Cardiac fibroblast (primary cell): ENCODE measurements at regions not wholly inside any gene's neighbourhood (a gene's known extent, or its start where the extent isn't known, plus 50 kb on each side); places are given as distances from the start of the nearest gene placed in this dataset.

ENCODE experiments used
- DNase-seq, 2 donors: peaks; one replicate each; pipeline versions ENCODE4 v3.0.0 to v3.0.0-alpha.2; 2010; ENCODE audit warnings: low read depth in 2 of 2
- H3K4me3 ChIP-seq, 2 donors: replicated peaks in 1 of 2; 1 replicate in 1 of 2; 2 replicates in 1 of 2; pipeline ENCODE4 v1.5.1; 2011; ENCODE audit warnings: low read depth in 2 of 2, low read length in 2 of 2, mild to moderate bottlenecking in 2 of 2, moderate library complexity in 1 of 2
- TF ChIP-seq, protein P1 (sequence below): IDR thresholded peaks from one replicate; pipeline ENCODE4 v1.5.1; 2011; ENCODE audit warnings: low read depth, mild to moderate bottlenecking, low read length, inconsistent platforms

DNA sequence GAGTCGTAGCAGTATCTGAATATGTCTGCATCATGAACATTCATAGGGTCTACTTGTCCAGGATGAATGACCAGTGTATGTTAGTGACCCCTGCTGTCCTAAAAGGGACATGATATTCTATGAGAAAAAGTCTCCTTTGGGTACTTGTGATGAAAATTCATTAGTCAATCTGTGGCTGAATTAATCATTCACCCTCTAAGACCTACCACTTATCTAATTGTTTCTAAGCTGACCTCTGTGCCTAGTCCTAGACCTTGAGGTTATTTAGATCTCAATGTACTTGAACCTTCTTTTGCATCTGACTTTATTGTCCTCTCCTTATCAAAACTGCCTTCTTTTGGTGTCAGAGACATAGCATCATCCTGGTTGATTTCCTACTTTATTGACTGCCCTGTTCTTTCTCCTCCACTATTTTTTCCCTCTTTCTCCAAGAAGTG, 799.3 kb downstream of the DIPK2A start:
- no peak overlapping the region for H3K4me3 ChIP-seq
- TF ChIP-seq, protein P1, sequence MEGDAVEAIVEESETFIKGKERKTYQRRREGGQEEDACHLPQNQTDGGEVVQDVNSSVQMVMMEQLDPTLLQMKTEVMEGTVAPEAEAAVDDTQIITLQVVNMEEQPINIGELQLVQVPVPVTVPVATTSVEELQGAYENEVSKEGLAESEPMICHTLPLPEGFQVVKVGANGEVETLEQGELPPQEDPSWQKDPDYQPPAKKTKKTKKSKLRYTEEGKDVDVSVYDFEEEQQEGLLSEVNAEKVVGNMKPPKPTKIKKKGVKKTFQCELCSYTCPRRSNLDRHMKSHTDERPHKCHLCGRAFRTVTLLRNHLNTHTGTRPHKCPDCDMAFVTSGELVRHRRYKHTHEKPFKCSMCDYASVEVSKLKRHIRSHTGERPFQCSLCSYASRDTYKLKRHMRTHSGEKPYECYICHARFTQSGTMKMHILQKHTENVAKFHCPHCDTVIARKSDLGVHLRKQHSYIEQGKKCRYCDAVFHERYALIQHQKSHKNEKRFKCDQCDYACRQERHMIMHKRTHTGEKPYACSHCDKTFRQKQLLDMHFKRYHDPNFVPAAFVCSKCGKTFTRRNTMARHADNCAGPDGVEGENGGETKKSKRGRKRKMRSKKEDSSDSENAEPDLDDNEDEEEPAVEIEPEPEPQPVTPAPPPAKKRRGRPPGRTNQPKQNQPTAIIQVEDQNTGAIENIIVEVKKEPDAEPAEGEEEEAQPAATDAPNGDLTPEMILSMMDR, result peak; percentile 36
- DNase-seq, result peak; percentile 66 to 71

DNA sequence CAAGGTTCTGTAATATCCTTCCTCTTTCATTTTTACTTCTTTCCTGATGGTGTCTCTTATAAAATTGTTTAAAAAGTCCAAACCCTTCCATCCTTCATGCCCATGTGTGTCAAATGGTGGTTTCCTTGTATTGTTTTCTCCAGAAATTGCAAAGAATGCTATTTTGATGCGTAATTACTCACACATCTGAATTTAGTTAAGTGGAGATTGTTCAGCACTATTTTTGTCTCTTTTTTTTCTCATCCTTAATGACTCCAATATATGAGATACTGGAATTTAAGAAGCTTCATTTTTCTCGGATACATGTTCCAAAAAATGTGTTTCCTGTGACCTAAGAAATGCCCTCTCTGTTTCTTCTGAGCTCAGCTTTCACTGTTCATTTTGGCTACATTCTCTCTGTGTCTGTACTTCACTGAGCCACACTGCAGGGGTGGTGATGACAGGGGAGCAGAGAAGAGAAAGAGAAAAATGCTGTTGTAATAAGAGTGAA, 799.8 kb downstream of the DIPK2A start:
- H3K4me3 ChIP-seq, result no peak overlapping the region
- TF ChIP-seq, protein P1, result no peak
- peak; percentile 26 to 91 for DNase-seq

DNA sequence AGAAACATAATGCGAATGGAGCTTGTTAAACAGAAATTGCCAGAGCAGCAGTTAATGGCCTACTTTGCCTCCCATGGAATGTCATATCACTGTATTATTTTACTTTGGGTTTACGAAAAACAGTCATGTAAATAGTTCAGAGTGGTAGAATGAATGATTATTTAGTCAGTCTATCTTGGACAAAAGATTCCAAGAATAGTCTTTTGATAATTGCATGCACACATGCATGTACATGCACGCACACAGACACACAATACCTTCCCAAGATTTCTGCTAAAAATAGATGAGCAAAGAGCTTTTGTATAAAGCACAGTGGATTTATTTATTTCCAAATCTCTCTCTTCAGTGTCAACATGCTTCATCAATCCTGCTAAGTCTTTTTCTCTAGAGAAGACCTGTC, 800.7 kb downstream of the DIPK2A start:
- no peak for DNase-seq
- TF ChIP-seq, protein P1, result no peak
- H3K4me3 ChIP-seq, result no peak overlapping the region

DNA sequence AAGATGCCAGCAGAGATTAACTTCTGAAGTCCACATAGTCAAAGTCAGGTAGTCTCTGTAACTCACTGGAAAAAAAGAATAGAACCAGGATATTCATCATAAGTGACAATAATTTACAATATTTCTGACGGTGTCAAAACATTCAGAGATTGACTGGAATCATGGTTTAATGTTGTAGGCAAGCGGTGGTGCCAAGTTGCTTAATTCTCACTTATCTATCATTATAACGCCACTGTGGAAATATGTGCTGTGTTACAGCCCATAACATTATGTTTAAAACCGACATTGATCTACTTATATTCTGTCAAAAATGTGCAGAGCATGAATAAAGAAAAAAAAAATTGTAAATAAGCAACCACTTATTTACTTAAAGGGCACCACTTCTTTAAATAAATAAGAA, 801.7 kb downstream of the DIPK2A start:
- no peak for DNase-seq
- H3K4me3 ChIP-seq, result no peak overlapping the region
- TF ChIP-seq, protein P1, result no peak

DNA sequence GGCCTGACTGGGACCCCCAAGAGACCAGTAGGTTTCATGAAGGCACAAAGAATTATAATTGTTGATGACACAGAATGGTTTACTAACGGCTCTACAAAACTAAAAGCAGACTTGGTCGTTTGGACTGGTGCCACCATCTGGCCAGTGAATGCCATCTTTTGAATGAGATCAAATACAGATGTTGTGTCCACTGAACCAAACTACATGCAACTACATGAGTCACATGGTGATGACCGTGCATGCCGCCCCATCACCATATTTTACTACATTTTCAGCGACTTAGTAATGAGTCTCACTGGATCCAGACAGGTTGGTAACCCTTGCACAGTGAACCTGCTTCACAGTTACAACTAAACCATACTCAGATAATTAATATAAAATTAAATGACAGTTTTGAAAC, 803.3 kb downstream of the DIPK2A start:
- no peak overlapping the region for H3K4me3 ChIP-seq
- no peak for DNase-seq
- TF ChIP-seq, protein P1, result no peak

DNA sequence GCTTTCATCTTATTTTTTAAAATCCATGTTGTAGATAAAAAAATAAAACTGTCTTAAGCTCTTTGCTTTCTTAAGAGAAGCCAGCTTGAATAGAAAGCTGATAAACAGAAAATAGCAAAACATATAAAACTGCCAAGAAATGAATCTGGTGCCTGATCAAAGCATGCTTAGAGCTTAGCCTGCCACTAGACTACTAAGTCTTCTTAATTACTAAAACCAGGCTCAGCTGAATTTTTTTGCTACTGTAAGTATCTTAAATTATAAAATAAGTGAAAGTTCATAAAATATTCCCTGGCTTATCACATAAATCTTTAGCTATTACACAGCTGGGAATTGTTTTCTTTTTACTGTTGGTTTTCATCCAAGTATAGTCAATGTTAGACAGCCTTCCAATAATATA, 803.9 kb downstream of the DIPK2A start:
- no peak for DNase-seq
- TF ChIP-seq, protein P1, result no peak
- H3K4me3 ChIP-seq, result no peak overlapping the region

DNA sequence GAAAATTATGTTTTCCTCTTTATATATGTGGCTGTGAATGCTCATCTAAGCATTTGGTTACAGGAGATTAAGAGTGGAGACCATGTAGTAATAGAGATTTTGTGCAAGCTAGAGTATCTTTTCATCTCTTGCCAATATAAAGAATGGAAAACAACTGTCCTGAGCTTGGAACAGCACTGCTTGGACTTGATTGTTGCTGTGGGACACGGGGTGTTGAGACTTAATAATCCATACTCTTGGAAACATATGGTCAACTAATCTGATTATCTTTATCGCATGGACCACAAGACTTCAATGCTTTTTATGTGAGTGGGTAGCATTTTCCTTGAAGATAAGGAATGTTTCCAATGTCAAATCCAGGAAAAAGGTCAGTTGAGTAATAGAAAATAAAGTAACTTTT, 806.3 kb downstream of the DIPK2A start:
- TF ChIP-seq, protein P1, result no peak
- no peak overlapping the region for H3K4me3 ChIP-seq
- no peak for DNase-seq
